Memory B cell (primary cell): ENCODE measurements at regions not wholly inside any gene's neighbourhood (a gene's known extent, or its start where the extent isn't known, plus 50 kb on each side); places are given as distances from the start of the nearest gene placed in this dataset.

ENCODE experiments used
- ATAC-seq: fragments of 150-1000 bp; cut with Tn5 transposase; 2 replicates; pipeline ENCODE4 v1.10.0; 2021; ENCODE audit warnings: low read depth, mild to moderate bottlenecking, moderate library complexity
- DNase-seq, 2 donors: peaks; one replicate each; pipeline ENCODE4 v3.0.0; 2022; ENCODE audit warnings: low spot score in 2 of 2
- H3K27ac Mint-ChIP-seq: one replicate; pipeline ENCODE4 v1.8.0; 2022; ENCODE audit warnings: mild to moderate bottlenecking, moderate library complexity, mixed read lengths
- H3K27me3 Mint-ChIP-seq: one replicate; pipeline ENCODE4 v1.8.0; 2022; ENCODE audit warnings: mixed read lengths
- H3K36me3 Mint-ChIP-seq: one replicate; pipeline ENCODE4 v1.8.0; 2022; ENCODE audit warnings: mild to moderate bottlenecking, mixed read lengths
- H3K4me1 Mint-ChIP-seq: one replicate; pipeline ENCODE4 v1.8.0; 2022; ENCODE audit warnings: mixed read lengths
- H3K4me3 Mint-ChIP-seq: one replicate; pipeline ENCODE4 v1.8.0; 2022; ENCODE audit warnings: mild to moderate bottlenecking, moderate library complexity, mixed read lengths
- H3K9me3 Mint-ChIP-seq: one replicate; pipeline ENCODE4 v1.8.0; 2022; ENCODE audit warnings: mixed read lengths

GRCh38 chr12:75783093-75783877 is 248.3 kb downstream of the PHLDA1 start:
- Mint-ChIP-seq H3K4me1 (no peaks in the 10 kb centered on the region), H3K27me3 (peaks cover 4% of the 10 kb centered on the region), H3K36me3 (no peaks in the 10 kb centered on the region), H3K9me3 (no peaks in the 10 kb centered on the region), H3K4me3 (no peak overlapping the region), H3K27ac (no peak overlapping the region)
- DNase-seq (no peak), ATAC-seq (no peak)

- no peak for ATAC-seq
- Mint-ChIP-seq H3K36me3 (no peaks in the 10 kb centered on the region), H3K4me3 (no peak overlapping the region), H3K4me1 (no peaks in the 10 kb centered on the region), H3K9me3 (no peaks in the 10 kb centered on the region), H3K27ac (no peak overlapping the region), H3K27me3 (peaks cover 4% of the 10 kb centered on the region)
- DNase-seq: no peak
Measured at GRCh38 chr12:75782069-75782581, 249.5 kb downstream of the PHLDA1 start.

GRCh38 chr12:75781532-75782046 is 250.0 kb downstream of the PHLDA1 start:
- H3K27me3 Mint-ChIP-seq: peaks cover 4% of the 10 kb centered on the region
- ATAC-seq (no peak), DNase-seq (no peak)

GRCh38 chr12:75779891-75780496 is 251.6 kb downstream of the PHLDA1 start:
- no peaks in the 10 kb centered on the region for H3K36me3 Mint-ChIP-seq

More at GRCh38 chr12:75781532-75782046, 250.0 kb downstream of the PHLDA1 start:
- Mint-ChIP-seq H3K9me3 (no peaks in the 10 kb centered on the region), H3K4me1 (no peaks in the 10 kb centered on the region), H3K4me3 (no peak overlapping the region), H3K27ac (no peak overlapping the region), H3K36me3 (no peaks in the 10 kb centered on the region)

GRCh38 chr12:75774261-75775052 is 257.1 kb downstream of the PHLDA1 start:
- Mint-ChIP-seq H3K27ac (no peak overlapping the region), H3K36me3 (no peaks in the 10 kb centered on the region), H3K9me3 (no peaks in the 10 kb centered on the region), H3K4me3 (no peak overlapping the region), H3K27me3 (no peaks in the 10 kb centered on the region), H3K4me1 (peaks cover 10% of the 10 kb centered on the region)
- DNase-seq (no peak), ATAC-seq (no peak)

More at GRCh38 chr12:75779891-75780496, 251.6 kb downstream of the PHLDA1 start:
- DNase-seq (no peak), ATAC-seq (no peak)
- Mint-ChIP-seq H3K4me1 (no peaks in the 10 kb centered on the region), H3K27ac (no peak overlapping the region), H3K9me3 (no peaks in the 10 kb centered on the region), H3K4me3 (no peak overlapping the region), H3K27me3 (peaks cover 4% of the 10 kb centered on the region)

GRCh38 chr12:75773377-75773776 is 258.2 kb downstream of the PHLDA1 start:
- ATAC-seq (no peak), DNase-seq (no peak)
- Mint-ChIP-seq H3K36me3 (no peaks in the 10 kb centered on the region), H3K27me3 (peaks cover 2% of the 10 kb centered on the region), H3K9me3 (no peaks in the 10 kb centered on the region), H3K4me1 (peaks cover 10% of the 10 kb centered on the region), H3K27ac (no peak overlapping the region), H3K4me3 (no peak overlapping the region)

- Mint-ChIP-seq H3K36me3 (no peaks in the 10 kb centered on the region), H3K9me3 (no peaks in the 10 kb centered on the region), H3K4me3 (no peak overlapping the region), H3K4me1 (peaks cover 10% of the 10 kb centered on the region), H3K27me3 (peaks cover 3% of the 10 kb centered on the region), H3K27ac (no peak overlapping the region)
- ATAC-seq: no peak
- DNase-seq: no peak
Measured at GRCh38 chr12:75771023-75771422, 259.6 kb upstream of the KRR1 start.

GRCh38 chr12:75767957-75768356 is 256.5 kb upstream of the KRR1 start:
- no peak for DNase-seq
- H3K27me3 Mint-ChIP-seq: peaks cover 6% of the 10 kb centered on the region
- no peaks in the 10 kb centered on the region for H3K9me3 Mint-ChIP-seq
- H3K4me3 Mint-ChIP-seq: no peak overlapping the region
- H3K4me1 Mint-ChIP-seq: peaks cover under 1% of the 10 kb centered on the region
- ATAC-seq: no peak
- no peaks in the 10 kb centered on the region for H3K36me3 Mint-ChIP-seq
- H3K27ac Mint-ChIP-seq: no peak overlapping the region

GRCh38 chr12:75766263-75767160 is 255.1 kb upstream of the KRR1 start:
- H3K9me3 Mint-ChIP-seq: no peaks in the 10 kb centered on the region
- H3K4me1 Mint-ChIP-seq: no peaks in the 10 kb centered on the region
- DNase-seq (no peak), ATAC-seq (no peak)
- H3K27ac Mint-ChIP-seq: no peak overlapping the region
- H3K27me3 Mint-ChIP-seq: peaks cover 8% of the 10 kb centered on the region
- H3K36me3 Mint-ChIP-seq: no peaks in the 10 kb centered on the region
- no peak overlapping the region for H3K4me3 Mint-ChIP-seq

- Mint-ChIP-seq H3K4me3 (no peak overlapping the region), H3K36me3 (no peaks in the 10 kb centered on the region), H3K27ac (no peak overlapping the region), H3K9me3 (no peaks in the 10 kb centered on the region), H3K27me3 (peaks cover 8% of the 10 kb centered on the region), H3K4me1 (no peaks in the 10 kb centered on the region)
- ATAC-seq (no peak), DNase-seq (no peak)
Measured at GRCh38 chr12:75765170-75766059, 254.0 kb upstream of the KRR1 start.

- Mint-ChIP-seq H3K27me3 (peaks cover 8% of the 10 kb centered on the region), H3K27ac (no peak overlapping the region), H3K4me1 (no peaks in the 10 kb centered on the region), H3K36me3 (no peaks in the 10 kb centered on the region), H3K9me3 (no peaks in the 10 kb centered on the region), H3K4me3 (no peak overlapping the region)
- DNase-seq (no peak), ATAC-seq (no peak)
Measured at GRCh38 chr12:75764091-75764841, 252.9 kb upstream of the KRR1 start.
